Stimulated activated CD4-positive, alpha-beta T cell treated with anti-CD3 and anti-CD28 coated beads, Interleukin-15, amount 100 ng/mL, for 1 hour (primary cell): ENCODE measurements at regions not wholly inside any gene's neighbourhood (a gene's known extent, or its start where the extent isn't known, plus 50 kb on each side); places are given as distances from the start of the nearest gene placed in this dataset.
"Not testable (repeated sequence)": the region's sequence is repeated elsewhere in the genome, so short reads cannot be mapped to it uniquely, and the experiment has no call there.

ENCODE experiments used
- DNase-seq, 2 donors: peaks; one replicate each; pipeline ENCODE4 v3.0.0-alpha.2; 2020; ENCODE audit warnings: low read depth in 1 of 2, low spot score in 1 of 2

- not testable (repeated sequence) for DNase-seq
Measured at GRCh38 chr7:32688092-32688491, 192.8 kb downstream of the AVL9 start.

DNA sequence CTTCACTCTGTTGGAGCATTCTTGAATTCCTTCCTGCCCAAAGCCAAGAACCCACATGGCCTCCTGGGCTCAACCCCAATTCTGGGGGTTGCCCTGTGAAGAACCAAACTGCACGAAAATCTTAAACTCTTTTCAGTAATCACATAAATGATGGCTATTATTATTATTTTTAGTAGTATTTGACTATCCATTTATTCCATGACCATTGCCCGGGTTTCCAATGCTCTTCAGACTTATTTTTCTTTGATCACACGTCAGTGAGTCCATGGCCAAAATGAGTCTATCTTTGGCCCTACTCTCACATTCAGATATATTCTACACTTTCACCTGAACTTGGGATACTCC, 185.9 kb downstream of the AVL9 start:
- no peak for DNase-seq

DNA sequence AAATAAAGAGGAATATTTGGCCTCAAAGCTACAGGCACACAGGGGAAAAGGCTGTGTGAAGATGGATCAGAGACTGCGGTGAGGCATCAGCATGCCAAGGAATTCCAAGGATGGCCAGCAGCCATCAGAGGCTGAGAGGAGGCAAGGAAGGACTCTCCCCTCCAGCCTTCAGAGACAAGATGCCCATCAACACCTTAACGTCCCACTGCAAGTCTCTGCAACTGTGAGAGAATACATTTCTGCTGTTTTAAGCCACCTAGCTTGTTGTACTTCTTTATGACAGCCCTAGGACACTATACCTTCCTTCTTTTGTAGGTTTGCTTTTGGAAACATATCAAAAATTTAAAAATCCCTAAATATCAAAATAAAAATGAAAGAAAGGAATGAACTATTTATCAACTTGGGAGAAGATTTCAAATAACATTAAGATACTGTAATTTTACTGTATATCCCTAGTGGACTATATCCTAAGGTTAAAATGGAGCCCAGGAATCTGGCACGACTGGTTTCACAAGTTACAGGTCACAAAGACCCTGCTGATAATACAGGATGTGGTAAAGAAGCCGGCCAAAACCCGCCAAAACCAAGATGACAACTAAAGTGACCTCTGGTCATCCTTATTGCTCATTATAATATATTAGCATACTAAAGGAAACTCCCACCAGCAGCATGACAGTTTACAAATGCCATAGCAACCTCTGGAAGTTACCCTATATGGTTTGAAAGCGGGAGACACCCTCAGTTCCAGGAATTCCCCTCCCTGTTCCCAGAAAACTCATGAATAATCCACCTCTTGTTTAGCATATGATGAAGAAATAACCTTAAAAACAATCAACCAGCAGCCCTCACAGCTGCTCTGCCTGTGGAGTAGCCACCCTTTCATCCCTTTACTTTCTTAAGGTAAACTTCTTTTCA, 185.2 kb downstream of the AVL9 start:
- DNase-seq, result no peak

DNA sequence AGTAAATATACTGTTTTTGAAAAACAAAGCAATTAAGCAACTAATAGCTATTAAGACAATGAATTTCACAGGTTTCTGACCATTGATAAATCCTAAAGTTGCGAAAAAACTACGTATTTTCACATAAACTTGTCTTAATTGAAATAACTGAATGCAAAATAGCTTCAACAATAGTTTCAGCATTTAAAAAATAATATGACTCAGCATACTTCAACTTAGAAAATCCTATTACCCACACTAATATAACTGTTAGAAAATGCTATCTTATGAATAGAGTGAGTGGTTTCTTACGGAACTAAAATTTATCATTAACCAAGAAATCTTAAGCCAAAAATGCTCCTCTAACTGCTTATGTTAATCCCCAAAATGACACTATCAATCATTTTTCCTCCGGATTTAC, 183.9 kb downstream of the AVL9 start:
- no peak for DNase-seq

GRCh38 chr7:32677593-32677992, 182.3 kb downstream of the AVL9 start:
- no peak for DNase-seq

- no peak for DNase-seq
Measured at GRCh38 chr7:32676249-32676941, 181.1 kb downstream of the AVL9 start.

DNA sequence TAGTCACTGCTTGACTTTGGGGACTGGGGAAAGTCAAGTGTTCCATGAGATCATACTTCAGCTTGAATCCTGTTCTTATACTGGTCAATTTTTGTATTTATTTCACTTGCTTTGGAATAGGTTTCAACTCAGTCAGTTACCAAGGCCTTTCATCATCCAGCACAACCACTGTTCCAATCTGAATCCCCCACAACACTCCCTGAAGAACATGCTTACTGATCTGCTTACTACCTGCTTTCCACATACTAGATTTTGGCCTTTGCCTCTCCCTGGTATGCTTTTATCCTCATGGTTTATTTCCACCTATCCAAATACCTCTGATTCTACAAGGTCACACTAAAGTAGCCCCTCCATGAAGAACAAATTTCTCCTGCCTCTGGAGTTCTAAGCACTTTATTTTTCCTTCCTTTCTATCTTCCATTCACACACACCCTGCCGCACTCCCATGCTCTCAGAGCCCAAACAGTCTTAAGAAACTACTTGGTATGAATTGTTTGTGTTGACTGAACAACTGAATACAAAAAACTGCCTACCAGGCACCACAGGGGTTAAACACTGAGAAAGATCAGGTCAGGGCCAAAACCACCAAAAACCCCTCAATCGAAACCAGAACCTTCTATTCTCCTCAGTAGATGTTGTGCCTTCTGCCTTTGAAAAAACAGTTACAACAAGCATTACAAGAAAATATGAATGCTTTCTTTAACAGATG, 178.1 kb downstream of the AVL9 start:
- no peak for DNase-seq

DNA sequence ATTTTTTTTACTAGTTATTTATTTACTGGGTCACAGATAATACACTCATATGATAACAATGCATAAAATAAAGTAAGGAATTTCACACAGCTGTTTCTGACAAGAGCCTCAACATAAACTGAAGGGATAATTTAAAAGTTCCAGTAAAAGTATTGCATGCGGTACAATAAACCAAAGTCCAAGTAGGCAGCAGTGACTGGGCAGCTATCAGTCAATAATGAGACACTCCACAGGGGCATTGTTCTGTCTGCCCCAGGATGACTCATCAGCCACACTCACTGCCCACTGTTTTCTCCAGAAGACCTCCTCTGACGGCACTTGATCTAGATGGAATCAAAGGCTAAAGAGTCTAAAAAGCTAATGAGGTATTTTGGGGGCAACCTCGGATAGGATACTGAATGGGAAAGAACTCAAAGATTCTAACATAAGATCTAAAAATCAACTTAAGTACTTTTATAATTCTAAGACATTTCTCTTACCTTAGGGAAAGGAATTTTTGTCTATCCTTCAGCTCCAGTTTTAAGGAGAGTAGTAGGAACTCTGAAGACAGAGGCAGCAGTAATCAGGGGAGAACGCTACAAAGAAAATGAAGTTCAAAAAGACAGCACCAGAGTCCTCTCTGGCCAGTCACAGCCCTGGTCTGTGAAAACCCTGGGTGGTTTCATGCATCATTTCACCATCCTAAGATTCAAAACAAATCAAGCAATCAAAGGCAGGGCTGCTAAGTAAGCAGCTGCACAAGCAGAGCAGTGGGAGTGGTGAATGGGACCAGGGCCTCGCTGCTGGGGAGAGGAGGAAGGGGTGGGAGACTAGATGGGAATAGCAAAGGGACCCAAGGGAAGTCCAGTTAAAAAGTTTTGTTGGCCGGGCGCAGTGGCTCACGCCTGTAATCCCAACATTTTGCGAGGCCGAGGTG, 175.1 kb downstream of the AVL9 start:
- DNase-seq, result no peak

DNA sequence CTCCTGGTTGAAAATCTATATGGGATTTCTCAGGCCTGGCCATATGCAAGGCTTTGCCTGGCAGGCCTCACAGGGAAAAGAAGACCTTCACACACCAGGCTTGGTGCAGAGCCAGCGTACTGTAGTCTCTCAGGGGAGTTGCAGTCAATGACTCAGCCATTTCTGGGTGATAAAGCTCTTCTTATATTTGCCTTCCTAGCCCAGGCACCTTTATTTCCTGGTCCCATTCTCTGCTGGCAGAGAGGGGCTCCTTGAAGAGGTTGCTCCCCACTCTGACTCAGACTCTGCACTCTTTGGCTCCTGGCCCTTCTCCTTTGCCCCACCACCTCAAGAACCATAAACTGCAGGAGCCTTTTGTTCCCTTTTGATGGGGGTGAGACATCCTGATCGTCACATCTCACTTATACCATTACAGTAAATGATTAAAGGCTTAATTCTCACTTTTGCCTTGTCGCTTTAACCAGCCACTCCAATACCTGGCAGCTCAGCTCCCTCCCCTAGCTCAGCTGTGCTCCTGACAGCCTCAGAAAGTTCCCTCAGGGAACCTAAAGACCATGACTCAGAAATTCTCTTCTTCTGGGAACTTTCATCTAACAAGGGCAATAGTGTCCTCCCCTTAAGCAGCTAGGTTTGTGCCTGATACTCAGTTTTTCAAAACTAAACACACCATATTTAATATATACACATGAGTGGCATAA, 174.0 kb downstream of the AVL9 start:
- DNase-seq, result not testable (repeated sequence)

DNA sequence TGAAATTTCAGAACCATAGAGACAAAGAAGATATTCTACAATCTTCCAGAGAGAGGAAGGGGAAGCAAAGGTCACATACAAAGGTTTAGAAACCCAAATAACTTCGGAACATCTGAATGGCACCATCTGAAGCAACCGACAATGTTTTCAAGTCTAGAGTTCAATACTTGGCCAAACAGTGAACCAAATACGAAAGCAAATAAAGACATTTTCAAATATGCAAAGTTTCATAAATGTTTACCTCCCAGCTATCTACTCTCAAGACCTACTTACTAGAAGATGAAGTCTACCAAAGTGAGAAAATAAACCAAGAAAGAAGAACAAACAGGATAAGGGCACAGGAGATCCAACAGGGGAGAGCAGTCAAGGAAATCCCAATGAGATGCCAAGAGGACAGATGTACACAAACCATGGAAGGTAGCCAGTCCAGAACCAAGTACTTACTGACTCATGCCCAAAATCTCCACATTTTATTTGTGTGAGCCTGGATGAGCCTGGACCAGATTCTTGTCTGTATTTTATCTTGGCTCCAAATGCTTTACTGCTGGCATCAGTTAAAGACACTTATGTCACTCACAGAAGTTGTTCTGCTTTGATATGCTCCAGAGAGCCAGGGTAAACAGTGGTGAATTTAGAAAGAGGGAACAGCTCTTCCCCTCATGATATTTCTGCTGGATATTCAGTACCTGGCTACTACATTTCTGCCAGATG, 173.3 kb downstream of the AVL9 start:
- DNase-seq, result not testable (repeated sequence)

- not testable (repeated sequence) for DNase-seq
Measured at GRCh38 chr7:32667586-32667985, 172.3 kb downstream of the AVL9 start.

- DNase-seq, result not testable (repeated sequence)
Measured at GRCh38 chr7:32663805-32664211, 168.5 kb downstream of the AVL9 start.

DNA sequence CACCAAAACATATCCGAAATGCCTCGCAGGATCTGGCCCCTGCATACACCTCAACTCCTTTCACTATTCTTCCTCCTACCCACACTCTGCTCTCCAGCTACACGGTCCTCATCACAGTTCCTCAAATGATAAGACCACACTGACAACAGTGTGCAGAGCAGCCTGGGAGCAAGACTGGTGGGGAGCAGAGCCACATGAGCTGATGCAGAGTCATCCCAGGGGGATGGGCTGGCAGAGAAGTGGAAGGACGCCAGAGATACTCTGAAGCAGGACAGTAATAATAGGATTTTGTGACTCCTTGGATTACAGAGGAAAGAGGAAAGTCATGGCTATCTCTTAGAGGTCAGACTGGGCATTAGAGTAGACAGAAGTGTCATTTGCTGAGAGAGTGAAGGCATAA, 167.2 kb downstream of the AVL9 start:
- DNase-seq, result not testable (repeated sequence)

DNA sequence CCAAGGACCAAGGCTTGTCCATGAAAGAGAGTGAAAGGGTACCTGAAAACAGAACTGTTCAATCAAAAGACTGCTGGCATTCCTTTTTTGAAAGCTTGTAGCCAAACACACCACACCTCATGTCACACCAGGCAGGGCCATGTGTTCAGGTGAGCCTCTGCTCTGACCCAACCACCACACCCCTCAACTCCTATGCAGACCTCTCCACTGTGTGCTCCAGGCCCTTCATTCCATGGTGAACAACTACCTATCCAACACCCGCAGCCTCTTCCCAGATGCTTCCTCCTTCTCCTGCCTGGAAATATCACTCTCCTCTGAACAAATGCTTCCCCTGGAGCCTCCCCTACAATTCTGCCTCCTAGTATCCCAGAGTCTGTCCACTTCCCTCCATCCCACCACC, 166.6 kb downstream of the AVL9 start:
- DNase-seq, result no peak

DNA sequence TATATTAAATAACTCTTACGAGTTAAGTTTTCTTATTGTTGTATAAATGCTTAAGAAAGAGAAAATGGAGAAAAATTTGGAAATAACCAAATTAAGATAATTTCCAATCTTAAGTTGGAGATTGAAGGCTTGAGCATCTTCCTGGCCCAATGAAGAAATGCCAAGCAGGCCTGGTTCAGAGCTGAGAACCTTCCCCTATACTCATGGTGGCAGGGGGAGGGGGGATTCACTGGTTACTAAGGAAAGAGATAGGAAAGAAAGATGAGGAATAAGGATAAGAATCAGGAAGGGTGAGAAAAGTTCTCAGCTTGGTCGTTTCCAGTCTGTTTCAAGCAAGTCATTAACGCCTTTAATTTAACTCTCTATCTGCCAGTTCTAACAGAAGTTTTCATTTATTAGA, 166.2 kb downstream of the AVL9 start:
- no peak for DNase-seq

DNA sequence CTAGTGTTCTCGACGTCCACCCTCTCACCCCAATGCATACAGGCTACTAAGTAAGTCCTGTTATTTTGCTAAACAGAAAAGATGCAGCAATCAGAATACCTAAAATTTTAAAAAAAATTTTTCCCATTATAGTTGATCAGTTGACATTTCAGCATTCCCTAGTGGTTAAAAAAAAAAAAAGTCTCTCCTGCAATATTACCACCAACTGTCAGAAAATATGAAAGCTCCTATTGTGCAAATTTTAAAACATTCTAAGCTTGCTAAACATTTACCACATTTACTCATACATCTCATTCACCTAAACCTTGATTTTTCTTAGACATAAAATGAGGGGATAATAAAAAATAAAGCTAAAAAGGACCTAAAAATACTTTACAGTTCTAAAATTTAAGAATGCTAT, 165.6 kb downstream of the AVL9 start:
- DNase-seq, result no peak

GRCh38 chr7:32659853-32660252, 164.6 kb downstream of the AVL9 start:
- no peak for DNase-seq

DNA sequence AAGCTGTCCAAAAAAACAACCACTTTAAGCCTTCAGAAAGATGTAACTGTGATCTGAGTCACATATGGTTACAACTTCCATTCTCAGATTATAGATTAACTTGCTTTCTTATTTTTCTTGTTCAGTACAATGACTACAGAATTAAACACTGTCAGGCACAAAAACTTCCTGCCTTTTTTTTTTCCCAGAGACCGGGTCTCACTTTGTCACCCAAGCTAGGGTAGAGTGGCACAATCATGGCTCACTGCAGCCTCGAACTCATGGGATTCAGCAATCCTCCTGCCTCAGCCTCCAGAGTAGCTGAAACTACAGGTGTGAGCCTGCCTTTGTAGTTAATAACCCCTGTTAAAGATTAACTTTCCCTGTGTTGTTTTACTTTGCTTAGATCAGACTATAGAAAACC, 163.2 kb downstream of the AVL9 start:
- no peak for DNase-seq

GRCh38 chr7:32658034-32658433, 162.7 kb downstream of the AVL9 start:
- DNase-seq, result no peak

GRCh38 chr7:32654549-32654948, 159.3 kb downstream of the AVL9 start:
- DNase-seq, result not testable (repeated sequence)
